Pancreas (tissue), 10 donors: ENCODE measurements at regions not wholly inside any gene's neighbourhood (a gene's known extent, or its start where the extent isn't known, plus 50 kb on each side); places are given as distances from the start of the nearest gene placed in this dataset.
"Not testable (repeated sequence)": the region's sequence is repeated elsewhere in the genome, so short reads cannot be mapped to it uniquely, and the experiment has no call there.

ENCODE experiments used
- ATAC-seq, 4 donors: fragments of 200-7000 bp; cut with Tn5 transposase; one replicate each; pipeline versions ENCODE4 v1.8.0 to v1.9.1; 2020; ENCODE audit warnings: mild to moderate bottlenecking in 4 of 4, moderate library complexity in 4 of 4
- DNase-seq, 6 donors: peaks; one replicate each; pipeline ENCODE4 v3.0.0-alpha.2; 2020
- FAIRE-seq: peaks from 2 replicates; lab custom pipeline; 2012; peaks lifted over from hg19 to GRCh38; lab: Jason Lieb, UNC
- H3K27ac ChIP-seq, 4 donors: fragments of 200-600 bp; sonication (generic); 1 replicate in 3 of 4; 2 replicates in 1 of 4; pipeline versions ENCODE4 v1.5.0 to v1.8.0; 2020
- H3K27me3 ChIP-seq, 4 donors: fragments of 200-600 bp; one replicate each; pipeline ENCODE4 v1.8.0; 2021
- H3K36me3 ChIP-seq, 3 donors: fragments of 200-600 bp; sonication (generic) in 1 of 3; one replicate each; pipeline versions ENCODE4 v1.5.0 to v1.8.0; 2020 to 2021
- H3K4me1 ChIP-seq, 3 donors: fragments of 200-600 bp; one replicate each; pipeline ENCODE4 v1.8.0; 2021
- H3K4me3 ChIP-seq, 4 donors: fragments of 200-600 bp; sonication (generic) in 2 of 4; one replicate each; pipeline versions ENCODE4 v1.5.0 to v1.8.0; 2020 to 2021
- H3K9me3 ChIP-seq, 4 donors: fragments of 200-600 bp; one replicate each; pipeline ENCODE4 v1.8.0; 2021
- whole genome bisulfite sequencing, 2 donors: extraction: QIAGEN DNeasy Blood & Tissue Kit; methylation state at CpG; one replicate each; pipeline ENCODE4 v1.1.7; 2013; 5-methylcytosine and 5-hydroxymethylcytosine counted together
- intact Hi-C, 3 donors: fragments of 100-400 bp; cut with DNase I; formaldehyde crosslinking; loops; one replicate each; pipeline versions ENCODE4 v1.11.1 to v1.14.2; 2022
- TF ChIP-seq, protein P1 (sequence below), 4 donors: fragments of 200-600 bp; sonication (generic) in 3 of 4; IDR thresholded peaks; one replicate each; pipeline versions ENCODE4 v1.5.0 to v1.8.0; 2021; ENCODE audit warnings: antibody characterized with exemption in 4 of 4
- donor health status: healthy with polysubstance abuse.
- donor health status: DM: no; HTN: no; CAD: no; lungs with moderate emphysema.
- donor health status: DM: no; HTN: no; CAD: no.
- donor health status: control.
- donor health status: control.
- donor health status: Bipolar disorder and iron deficiency.
- donor health status: DM: yes; HTN: yes; CAD: no.
- donor health status: DM: no; HTN: no; CAD: no.
- donor health status: DM: no; HTN: no; CAD: no.
- donor health status: DM: yes; HTN: yes; CAD: no.

DNA sequence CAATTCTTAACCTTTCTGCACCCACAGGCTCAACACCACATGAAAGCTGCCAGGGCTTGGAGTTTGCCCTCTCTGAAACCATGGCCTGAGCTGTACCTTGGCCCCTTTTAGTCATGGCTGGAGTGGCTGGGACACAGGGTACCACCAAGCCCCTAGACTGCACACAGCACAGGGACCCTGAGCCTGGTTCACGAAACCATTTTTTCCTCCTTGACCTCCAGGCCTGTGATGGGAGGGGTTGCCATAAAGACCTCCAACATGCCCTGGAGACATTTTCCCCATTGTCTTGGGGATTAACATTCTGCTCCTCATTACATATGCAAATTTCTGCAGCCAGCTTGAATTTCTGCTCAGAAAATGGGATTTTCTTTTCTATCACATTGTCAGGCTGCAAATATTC, 113.4 kb downstream of the XPNPEP1 start:
- H3K27ac ChIP-seq, ATAC-seq, H3K4me3 ChIP-seq, H3K27me3 ChIP-seq, FAIRE-seq, H3K4me1 ChIP-seq, H3K9me3 ChIP-seq, intact Hi-C loops, DNase-seq, H3K36me3 ChIP-seq: not testable (repeated sequence)
- WGBS, 2 donors = 91 to 92% methylated on average over 1 of the region's 1 CpG

GRCh38 chr10:109801191-109801590, 122.1 kb downstream of the XPNPEP1 start:
- FAIRE-seq, ATAC-seq, H3K27me3 ChIP-seq, intact Hi-C loops, H3K36me3 ChIP-seq, DNase-seq, H3K4me1 ChIP-seq, H3K4me3 ChIP-seq, H3K27ac ChIP-seq, H3K9me3 ChIP-seq: not testable (repeated sequence)
- WGBS, 2 donors = 86 to 93% methylated on average over 11 to 14 of the region's 14 CpGs

DNA sequence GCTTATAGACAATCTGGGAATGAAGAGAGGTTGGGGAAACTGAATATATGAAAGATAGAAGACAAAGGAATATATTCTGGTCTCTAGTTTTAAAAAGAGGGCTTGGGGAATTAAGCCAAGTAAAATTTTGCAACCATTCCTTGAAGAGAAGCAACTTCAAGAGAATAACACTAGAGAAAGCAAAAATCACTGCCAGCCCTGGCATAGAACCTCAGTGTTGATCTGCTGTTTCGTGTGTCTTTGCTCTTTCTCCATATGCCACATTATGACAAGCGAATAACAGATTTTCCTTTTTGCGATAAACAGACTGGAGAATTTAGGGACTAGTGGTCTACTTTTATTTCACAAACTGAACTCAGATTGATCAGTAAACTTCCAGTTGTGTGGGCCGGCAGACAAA, 132.7 kb downstream of the XPNPEP1 start:
- Histone ChIP-seq H3K27ac (no peak overlapping the region), H3K4me3 (no peak overlapping the region), H3K36me3 (no peaks in the 10 kb centered on the region), H3K9me3 (no peaks in the 10 kb centered on the region), H3K27me3 (no peaks in the 10 kb centered on the region), H3K4me1 (no peaks in the 10 kb centered on the region)
- FAIRE-seq (no peak), DNase-seq (no peak), ATAC-seq (no peak)
- TF ChIP-seq, protein P1, sequence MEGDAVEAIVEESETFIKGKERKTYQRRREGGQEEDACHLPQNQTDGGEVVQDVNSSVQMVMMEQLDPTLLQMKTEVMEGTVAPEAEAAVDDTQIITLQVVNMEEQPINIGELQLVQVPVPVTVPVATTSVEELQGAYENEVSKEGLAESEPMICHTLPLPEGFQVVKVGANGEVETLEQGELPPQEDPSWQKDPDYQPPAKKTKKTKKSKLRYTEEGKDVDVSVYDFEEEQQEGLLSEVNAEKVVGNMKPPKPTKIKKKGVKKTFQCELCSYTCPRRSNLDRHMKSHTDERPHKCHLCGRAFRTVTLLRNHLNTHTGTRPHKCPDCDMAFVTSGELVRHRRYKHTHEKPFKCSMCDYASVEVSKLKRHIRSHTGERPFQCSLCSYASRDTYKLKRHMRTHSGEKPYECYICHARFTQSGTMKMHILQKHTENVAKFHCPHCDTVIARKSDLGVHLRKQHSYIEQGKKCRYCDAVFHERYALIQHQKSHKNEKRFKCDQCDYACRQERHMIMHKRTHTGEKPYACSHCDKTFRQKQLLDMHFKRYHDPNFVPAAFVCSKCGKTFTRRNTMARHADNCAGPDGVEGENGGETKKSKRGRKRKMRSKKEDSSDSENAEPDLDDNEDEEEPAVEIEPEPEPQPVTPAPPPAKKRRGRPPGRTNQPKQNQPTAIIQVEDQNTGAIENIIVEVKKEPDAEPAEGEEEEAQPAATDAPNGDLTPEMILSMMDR (IDR thresholded peaks at IDR 0.05) = no peak
- WGBS, 2 donors = 91 to 93% methylated on average over 4 of the region's 4 CpGs
- intact Hi-C loops = no loop called here

DNA sequence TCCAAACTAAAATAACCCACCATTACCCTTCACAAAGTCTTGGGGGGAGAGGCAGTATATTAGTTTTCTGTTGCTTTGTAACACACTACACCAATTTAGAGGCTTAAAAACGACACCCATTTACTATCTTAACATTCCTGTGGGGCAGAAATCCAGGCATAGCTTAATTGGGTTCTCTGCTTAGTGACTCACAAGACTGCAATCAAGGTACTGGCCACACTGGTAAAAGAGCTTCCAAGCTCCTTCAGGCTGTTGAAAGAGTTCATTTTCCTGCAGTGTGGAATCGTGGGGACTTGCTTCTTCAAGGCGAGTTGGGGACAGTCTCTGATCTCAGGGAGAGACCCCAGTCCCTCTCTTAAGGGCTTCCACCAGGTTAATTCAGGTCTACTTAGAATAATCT, 139.1 kb downstream of the XPNPEP1 start:
- WGBS, 2 donors = 70 to 74% methylated on average over 3 of the region's 3 CpGs
- no peak for FAIRE-seq
- no peak overlapping the region for H3K4me3 ChIP-seq
- H3K27me3 ChIP-seq = no peaks in the 10 kb centered on the region
- H3K4me1 ChIP-seq = no peaks in the 10 kb centered on the region
- no peak for ATAC-seq
- H3K9me3 ChIP-seq = no peaks in the 10 kb centered on the region
- no peak overlapping the region for H3K27ac ChIP-seq
- no peaks in the 10 kb centered on the region for H3K36me3 ChIP-seq
- DNase-seq = no peak
- intact Hi-C loops = no loop called here
- TF ChIP-seq, protein P1 (IDR thresholded peaks at IDR 0.05) = no peak

DNA sequence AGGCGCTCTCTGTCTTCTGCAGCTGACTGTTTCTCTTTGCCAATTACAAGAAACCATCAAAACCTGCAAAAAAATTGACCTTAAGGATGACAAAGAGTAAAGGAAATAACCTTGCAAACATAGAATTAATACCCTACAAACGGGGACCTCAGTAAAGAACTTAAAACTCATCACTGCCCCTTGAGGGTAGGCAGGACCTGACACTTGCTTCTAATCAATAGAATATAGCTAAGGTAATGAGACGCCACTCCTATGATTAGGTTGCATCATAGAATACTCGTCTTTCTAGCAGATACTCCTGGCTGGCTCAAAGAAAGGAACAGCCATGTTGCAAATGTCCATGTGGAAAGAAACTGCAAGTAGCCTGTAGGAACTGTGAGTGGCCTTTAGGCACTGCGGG, 140.0 kb downstream of the XPNPEP1 start:
- H3K4me3 ChIP-seq = no peak overlapping the region
- H3K27me3 ChIP-seq = no peaks in the 10 kb centered on the region
- WGBS, 2 donors = 85 to 86% methylated on average over 5 of the region's 5 CpGs
- intact Hi-C loops = no loop called here
- no peaks in the 10 kb centered on the region for H3K4me1 ChIP-seq
- ATAC-seq = no peak
- no peak for DNase-seq
- TF ChIP-seq, protein P1 (IDR thresholded peaks at IDR 0.05) = no peak
- FAIRE-seq = no peak
- H3K9me3 ChIP-seq = no peaks in the 10 kb centered on the region
- no peaks in the 10 kb centered on the region for H3K36me3 ChIP-seq
- H3K27ac ChIP-seq = no peak overlapping the region

- DNase-seq (no peak), ATAC-seq (no peak), FAIRE-seq (no peak)
- intact Hi-C loops = no loop called here
- H3K36me3 ChIP-seq = no peaks in the 10 kb centered on the region
- H3K9me3 ChIP-seq = no peaks in the 10 kb centered on the region
- TF ChIP-seq, protein P1 (IDR thresholded peaks at IDR 0.05) = no peak
- H3K27me3 ChIP-seq = no peaks in the 10 kb centered on the region
- no peaks in the 10 kb centered on the region for H3K4me1 ChIP-seq
- no peak overlapping the region for H3K4me3 ChIP-seq
- H3K27ac ChIP-seq = no peak overlapping the region
These were observed 142.3 kb downstream of the XPNPEP1 start for GRCh38 chr10:109780997-109781396.
